Osteocyte (in vitro differentiated cells): ENCODE measurements at regions not wholly inside any gene's neighbourhood (a gene's known extent, or its start where the extent isn't known, plus 50 kb on each side); places are given as distances from the start of the nearest gene placed in this dataset.

Source experiments
- DNase-seq: peaks from one replicate; pipeline ENCODE4 v3.0.0; 2021; ENCODE audit warnings: mixed read lengths; ENCODE audit not compliant: unreplicated experiment; ENCODE audit errors: extremely low spot score
- H3K27ac Mint-ChIP-seq: one replicate; pipeline ENCODE4 v1.8.0; 2021; ENCODE audit warnings: mild to moderate bottlenecking, mixed read lengths; ENCODE audit not compliant: unreplicated experiment
- H3K27me3 Mint-ChIP-seq: one replicate; pipeline ENCODE4 v1.8.0; 2021; ENCODE audit warnings: mixed read lengths; ENCODE audit not compliant: unreplicated experiment
- H3K36me3 Mint-ChIP-seq: one replicate; pipeline ENCODE4 v1.8.0; 2021; ENCODE audit warnings: mixed read lengths; ENCODE audit not compliant: unreplicated experiment
- H3K4me1 Mint-ChIP-seq: one replicate; pipeline ENCODE4 v1.8.0; 2021; ENCODE audit warnings: mixed read lengths; ENCODE audit not compliant: unreplicated experiment
- H3K4me3 Mint-ChIP-seq: one replicate; pipeline ENCODE4 v1.8.0; 2021; ENCODE audit warnings: mild to moderate bottlenecking, moderate library complexity, mixed read lengths; ENCODE audit not compliant: unreplicated experiment
- H3K9me3 Mint-ChIP-seq: one replicate; pipeline ENCODE4 v1.8.0; 2021; ENCODE audit warnings: mixed read lengths; ENCODE audit not compliant: unreplicated experiment
- TF ChIP-seq, protein P1 (sequence below): fragments of 200-600 bp; sonication (generic); IDR thresholded peaks from 2 replicates; pipeline ENCODE4 v1.5.0; 2021; ENCODE audit warnings: antibody characterized with exemption, mild to moderate bottlenecking, moderate library complexity

DNA sequence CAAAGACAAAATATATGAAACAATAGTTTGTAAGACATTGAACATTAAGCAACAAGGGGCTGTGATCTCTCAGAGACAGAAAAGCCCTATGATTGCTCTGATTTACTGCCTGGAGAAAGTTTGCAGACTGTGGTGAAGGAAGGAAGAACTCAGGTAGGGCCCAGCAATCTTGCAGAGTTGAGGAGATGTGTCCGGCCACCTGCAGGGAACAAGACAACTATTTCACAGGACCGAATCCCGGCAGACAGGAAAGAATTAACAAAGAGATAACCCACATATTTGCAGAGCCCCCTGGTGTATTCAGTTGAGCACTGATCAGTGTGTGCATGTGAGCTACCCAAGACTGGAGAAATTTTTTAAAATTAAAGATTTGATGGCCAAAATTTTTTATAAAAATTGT, 58.3 kb upstream of the FMN2 start:
- H3K27me3 Mint-ChIP-seq: no peaks in the 10 kb centered on the region
- H3K36me3 Mint-ChIP-seq: peaks cover 2% of the 10 kb centered on the region
- H3K4me3 Mint-ChIP-seq: no peak overlapping the region
- peaks cover 27% of the 10 kb centered on the region for H3K4me1 Mint-ChIP-seq
- TF ChIP-seq, protein P1, sequence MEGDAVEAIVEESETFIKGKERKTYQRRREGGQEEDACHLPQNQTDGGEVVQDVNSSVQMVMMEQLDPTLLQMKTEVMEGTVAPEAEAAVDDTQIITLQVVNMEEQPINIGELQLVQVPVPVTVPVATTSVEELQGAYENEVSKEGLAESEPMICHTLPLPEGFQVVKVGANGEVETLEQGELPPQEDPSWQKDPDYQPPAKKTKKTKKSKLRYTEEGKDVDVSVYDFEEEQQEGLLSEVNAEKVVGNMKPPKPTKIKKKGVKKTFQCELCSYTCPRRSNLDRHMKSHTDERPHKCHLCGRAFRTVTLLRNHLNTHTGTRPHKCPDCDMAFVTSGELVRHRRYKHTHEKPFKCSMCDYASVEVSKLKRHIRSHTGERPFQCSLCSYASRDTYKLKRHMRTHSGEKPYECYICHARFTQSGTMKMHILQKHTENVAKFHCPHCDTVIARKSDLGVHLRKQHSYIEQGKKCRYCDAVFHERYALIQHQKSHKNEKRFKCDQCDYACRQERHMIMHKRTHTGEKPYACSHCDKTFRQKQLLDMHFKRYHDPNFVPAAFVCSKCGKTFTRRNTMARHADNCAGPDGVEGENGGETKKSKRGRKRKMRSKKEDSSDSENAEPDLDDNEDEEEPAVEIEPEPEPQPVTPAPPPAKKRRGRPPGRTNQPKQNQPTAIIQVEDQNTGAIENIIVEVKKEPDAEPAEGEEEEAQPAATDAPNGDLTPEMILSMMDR: no peak
- no peak for DNase-seq
- H3K9me3 Mint-ChIP-seq: peaks cover 15% of the 10 kb centered on the region
- H3K27ac Mint-ChIP-seq: no peak overlapping the region

DNA sequence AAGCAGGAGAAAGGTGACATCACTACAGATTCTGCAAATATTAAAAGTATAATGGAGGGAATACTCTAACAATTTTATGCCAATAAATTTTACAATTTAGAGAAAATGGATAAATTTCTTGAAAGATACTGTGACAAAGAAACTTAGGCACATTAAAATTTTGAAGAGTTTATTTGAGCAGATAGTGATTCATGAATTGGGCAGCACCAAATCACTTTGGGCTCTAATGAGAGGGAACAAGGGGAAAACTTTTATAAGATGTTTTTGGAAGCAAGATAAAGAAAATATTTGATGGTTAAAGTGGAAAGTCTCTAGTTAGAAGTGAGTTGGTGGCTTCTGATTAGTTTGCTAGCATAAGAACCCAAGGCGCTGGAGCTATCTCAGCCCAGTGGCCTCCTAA, 55.2 kb upstream of the FMN2 start:
- TF ChIP-seq, protein P1: no peak
- no peak for DNase-seq
- no peak overlapping the region for H3K27ac Mint-ChIP-seq
- peaks cover 15% of the 10 kb centered on the region for H3K9me3 Mint-ChIP-seq
- peaks cover 3% of the 10 kb centered on the region for H3K4me1 Mint-ChIP-seq
- H3K27me3 Mint-ChIP-seq: no peaks in the 10 kb centered on the region
- no peak overlapping the region for H3K4me3 Mint-ChIP-seq
- H3K36me3 Mint-ChIP-seq: peaks cover 2% of the 10 kb centered on the region
